Gastrocnemius medialis (tissue), 4 donors: ENCODE measurements at regions not wholly inside any gene's neighbourhood (a gene's known extent, or its start where the extent isn't known, plus 50 kb on each side); places are given as distances from the start of the nearest gene placed in this dataset.

Experiments used
- POLR2A ChIP-seq, 2 donors: fragments of 450-650 bp; IDR thresholded peaks; one replicate each; pipeline ENCODE4 v1.6.1; 2017; ENCODE audit warnings: antibody characterized with exemption in 2 of 2, mild to moderate bottlenecking in 2 of 2, moderate library complexity in 2 of 2
- TF ChIP-seq, protein P1 (sequence below), 5 experiments: fragments of 450-650 bp in 3 of 5; fragments of 200-600 bp in 2 of 5; sonication (generic) in 2 of 5; IDR thresholded peaks in 4 of 5; conservative IDR thresholded peaks in 1 of 5; 1 replicate in 4 of 5; 2 replicates in 1 of 5; pipeline ENCODE4 v1.5.1; 2016 to 2019; ENCODE audit warnings: antibody characterized with exemption in 5 of 5, mild to moderate bottlenecking in 3 of 5, moderate library complexity in 3 of 5

DNA sequence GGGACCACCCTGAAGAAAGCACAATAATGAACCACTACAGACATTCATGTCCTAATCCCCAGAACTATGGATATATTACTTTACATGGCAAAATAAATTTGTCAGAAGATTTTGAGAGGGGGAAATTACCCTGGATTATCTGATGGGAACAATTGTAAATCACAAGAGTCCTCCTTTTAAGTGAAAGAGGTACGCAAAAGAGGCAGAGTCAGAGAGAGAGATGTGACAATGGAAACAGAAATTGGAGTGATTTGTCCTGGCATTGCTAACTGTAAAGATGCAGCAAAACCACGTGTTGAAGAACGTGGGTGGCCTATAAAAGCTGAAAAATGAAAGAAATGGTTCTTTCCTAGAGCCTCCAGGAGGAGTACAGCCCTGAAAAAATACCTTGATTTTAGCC lies 1121.4 kb upstream of the ALCAM start:
- TF ChIP-seq, protein P1, sequence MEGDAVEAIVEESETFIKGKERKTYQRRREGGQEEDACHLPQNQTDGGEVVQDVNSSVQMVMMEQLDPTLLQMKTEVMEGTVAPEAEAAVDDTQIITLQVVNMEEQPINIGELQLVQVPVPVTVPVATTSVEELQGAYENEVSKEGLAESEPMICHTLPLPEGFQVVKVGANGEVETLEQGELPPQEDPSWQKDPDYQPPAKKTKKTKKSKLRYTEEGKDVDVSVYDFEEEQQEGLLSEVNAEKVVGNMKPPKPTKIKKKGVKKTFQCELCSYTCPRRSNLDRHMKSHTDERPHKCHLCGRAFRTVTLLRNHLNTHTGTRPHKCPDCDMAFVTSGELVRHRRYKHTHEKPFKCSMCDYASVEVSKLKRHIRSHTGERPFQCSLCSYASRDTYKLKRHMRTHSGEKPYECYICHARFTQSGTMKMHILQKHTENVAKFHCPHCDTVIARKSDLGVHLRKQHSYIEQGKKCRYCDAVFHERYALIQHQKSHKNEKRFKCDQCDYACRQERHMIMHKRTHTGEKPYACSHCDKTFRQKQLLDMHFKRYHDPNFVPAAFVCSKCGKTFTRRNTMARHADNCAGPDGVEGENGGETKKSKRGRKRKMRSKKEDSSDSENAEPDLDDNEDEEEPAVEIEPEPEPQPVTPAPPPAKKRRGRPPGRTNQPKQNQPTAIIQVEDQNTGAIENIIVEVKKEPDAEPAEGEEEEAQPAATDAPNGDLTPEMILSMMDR (IDR thresholded peaks at IDR 0.05 in 4 of 5, conservative IDR thresholded peaks at IDR 0.05 in 1 of 5), result no peak
- no peak for TF ChIP-seq POLR2A (IDR thresholded peaks at IDR 0.05)
